GM21390 (cell line): ENCODE measurements at regions not wholly inside any gene's neighbourhood (a gene's known extent, or its start where the extent isn't known, plus 50 kb on each side); places are given as distances from the start of the nearest gene placed in this dataset.
A peak's percentile ranks its signal among the peaks of the same experiment; 100 is the strongest.

Source experiments
- ATAC-seq: cut with Tn5 transposase; IDR thresholded peaks from one replicate; pipeline ENCODE4 v1.9.1; 2021; ENCODE audit not compliant: unreplicated experiment

DNA sequence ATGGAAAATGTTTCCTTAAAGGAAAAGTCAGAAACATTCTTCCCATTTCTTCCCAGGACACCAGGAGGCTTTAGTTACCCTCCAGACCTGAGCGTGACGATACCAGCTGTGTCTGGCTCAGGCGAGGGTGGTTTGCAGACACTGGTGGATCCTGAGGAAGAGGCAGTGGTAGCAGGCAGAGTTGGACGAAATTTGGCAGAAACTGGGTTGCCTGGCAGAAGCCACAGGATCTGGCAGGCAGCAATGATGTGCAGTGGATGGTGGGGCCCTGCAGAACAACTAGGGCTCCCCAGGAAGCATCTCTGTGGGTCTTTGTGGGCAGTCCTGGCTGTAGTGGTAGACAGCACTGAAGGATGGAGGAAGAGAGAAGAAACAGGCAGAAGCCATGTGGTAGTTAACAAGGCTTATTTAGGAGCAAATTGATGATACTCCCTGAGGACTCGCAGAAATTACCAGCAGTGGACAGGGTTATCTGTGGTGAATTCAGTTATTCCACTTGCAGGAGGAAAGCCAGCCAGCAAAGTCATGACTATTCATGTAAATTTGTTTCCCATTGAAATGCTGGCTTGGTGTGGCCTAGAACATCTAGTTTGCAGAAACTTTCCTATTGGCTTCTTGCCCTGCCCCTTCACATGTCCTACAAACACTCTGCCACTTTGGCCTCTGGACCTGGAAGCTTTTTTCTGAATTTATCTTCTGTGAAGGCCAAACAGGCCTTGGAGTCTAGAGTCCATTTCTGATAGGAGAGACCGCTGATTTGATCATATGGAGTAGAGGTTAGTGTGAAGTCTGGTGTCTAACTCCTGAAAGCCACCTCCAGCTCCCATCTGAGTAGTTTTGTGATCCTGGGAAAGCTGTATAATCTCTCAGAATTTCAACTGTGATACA is 212.0 kb downstream of the DMRT2 start:
- ATAC-seq, result no peak

DNA sequence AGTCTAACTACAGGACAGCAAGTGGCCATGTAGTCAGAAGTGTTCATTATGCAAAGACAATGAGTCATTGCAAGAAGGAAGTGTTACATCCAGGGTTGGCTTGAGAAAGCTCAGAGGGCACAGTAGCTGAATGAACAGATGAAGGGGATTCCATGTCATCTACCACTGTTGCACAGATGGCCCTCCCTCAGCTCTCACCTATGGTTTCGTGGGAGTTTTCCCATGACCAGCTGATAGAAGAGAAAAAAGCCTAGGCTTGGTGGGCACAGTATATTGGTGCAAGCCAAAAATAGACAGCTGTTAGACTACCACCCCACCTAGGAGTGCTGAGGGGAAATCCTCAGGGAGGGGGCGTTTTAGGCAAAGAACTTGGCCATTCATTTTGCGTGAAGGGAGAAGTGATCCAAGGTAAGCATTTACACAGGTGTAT is 217.0 kb downstream of the DMRT2 start:
- ATAC-seq, result peak; percentile 72

- ATAC-seq, result no peak
Observed at GRCh38 chr9:1267581-1267980, 217.4 kb downstream of the DMRT2 start.

DNA sequence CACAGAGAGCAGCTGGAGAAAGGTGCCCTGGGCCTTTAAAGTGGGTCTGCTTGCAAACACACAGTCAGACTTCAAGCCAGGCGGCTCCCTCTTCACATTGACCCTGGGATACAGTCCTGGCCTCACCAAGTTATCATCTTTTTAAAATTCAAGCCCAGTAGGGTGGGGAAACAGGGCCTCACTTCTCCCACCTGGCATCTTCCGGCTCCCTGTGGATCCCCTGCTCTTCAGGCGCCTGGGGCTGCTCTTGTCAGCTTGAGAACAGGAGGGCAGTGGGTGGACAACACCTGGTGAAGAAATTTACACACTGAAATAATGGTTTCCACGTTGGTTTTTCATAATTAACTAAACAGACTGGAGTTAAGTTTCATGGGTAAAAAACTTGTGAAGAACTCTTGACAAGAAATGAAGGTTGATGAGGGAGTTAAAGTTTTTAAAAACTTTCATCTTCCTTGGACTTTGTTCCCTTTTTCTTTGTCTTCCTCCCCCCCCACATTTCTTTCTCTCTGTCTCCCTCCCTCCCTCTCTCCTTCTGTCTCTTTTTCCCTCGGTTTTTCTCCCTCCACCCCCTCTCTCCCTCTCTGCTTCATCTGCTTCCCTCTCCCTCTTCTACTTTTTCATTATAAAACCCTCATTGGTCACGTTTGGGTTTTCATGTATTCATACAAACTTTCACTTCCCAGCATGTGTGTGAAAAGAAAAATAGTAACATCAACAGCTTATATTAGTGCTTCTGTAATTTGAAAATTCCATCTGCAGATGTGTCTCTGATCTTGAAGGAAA is 219.6 kb downstream of the DMRT2 start:
- ATAC-seq, result no peak

DNA sequence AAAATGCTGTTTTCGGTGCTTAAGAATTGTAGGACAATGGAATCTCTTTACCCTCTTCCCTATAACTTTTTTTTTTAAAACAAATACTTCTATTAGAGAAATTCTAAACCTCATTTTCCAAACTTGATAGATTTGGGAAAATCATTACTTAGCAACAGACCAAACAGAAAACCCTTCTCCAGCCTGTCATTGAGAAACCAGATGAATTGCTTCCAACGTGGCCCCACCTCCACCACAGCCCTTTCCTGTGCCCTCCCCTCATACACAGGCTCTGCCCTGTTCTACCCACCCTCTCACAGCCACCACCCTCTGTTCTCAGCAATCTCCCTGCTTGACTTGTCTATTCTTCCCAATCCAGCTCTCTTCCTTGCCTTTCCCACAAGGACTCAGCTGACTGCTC is 221.2 kb downstream of the DMRT2 start:
- ATAC-seq, result no peak

GRCh38 chr9:1271786-1272185 is 221.6 kb downstream of the DMRT2 start:
- no peak for ATAC-seq

- ATAC-seq, result no peak
Observed at GRCh38 chr9:1272488-1272887, 222.3 kb downstream of the DMRT2 start.

GRCh38 chr9:1273859-1274258 is 223.7 kb downstream of the DMRT2 start:
- ATAC-seq, result no peak

DNA sequence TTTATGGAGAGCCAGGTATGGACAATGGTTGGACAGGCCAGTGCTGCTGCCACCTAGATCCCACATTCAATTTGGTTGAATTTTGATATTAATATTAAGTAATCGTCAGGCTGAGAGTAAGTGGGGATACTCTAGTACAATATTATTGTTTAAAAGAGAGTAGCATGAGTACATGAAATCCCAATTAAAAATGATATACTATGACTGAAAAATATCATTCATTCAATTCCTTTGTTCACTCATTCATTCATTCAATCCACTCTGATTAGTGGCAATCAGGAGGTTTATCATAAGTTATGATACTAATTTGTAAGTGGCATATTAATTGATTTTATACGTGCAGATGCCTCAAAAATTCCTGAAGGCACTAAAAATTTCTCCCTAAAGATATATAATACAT is 224.2 kb downstream of the DMRT2 start:
- no peak for ATAC-seq

GRCh38 chr9:1276474-1276873 is 226.3 kb downstream of the DMRT2 start:
- ATAC-seq, result no peak

DNA sequence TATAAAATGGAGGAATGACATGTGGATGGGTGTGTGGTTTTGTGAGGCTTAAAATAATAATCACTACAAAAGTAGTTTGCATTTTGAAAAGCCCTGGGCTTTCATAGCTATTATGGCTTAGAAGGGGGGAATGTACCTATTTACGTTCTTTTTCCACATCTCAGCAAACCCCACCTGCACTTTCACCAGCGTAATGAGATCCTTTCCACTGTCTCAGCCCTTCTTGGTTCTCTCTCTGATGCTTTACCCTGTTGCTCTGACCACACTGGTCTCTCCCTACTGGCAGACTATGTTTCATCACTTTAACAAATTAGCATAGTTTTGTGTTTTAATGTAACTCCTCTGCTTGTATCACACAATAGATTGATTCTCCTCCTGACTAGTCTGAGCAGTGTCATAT is 234.6 kb downstream of the DMRT2 start:
- no peak for ATAC-seq

- ATAC-seq, result no peak
Observed at GRCh38 chr9:1285526-1285925, 235.4 kb downstream of the DMRT2 start.

DNA sequence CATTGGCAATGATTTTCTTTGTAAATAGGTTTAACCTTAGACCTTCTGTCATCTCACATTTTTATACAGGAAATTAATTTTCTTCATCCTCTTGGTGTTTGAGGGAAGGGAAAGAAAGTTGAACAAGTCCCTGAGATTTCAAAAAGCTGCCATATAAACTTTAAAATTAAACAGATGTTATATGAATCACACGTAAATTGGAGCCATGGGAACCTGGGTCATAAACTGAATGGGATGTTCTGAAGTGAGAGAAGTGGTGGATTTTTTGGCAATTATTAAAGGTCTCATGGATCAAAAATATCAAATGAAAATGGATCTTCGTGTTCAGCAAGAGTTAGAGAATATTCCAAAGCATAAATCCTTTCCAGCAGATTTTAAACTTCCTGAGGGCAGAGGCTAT is 242.2 kb downstream of the DMRT2 start:
- ATAC-seq, result no peak

DNA sequence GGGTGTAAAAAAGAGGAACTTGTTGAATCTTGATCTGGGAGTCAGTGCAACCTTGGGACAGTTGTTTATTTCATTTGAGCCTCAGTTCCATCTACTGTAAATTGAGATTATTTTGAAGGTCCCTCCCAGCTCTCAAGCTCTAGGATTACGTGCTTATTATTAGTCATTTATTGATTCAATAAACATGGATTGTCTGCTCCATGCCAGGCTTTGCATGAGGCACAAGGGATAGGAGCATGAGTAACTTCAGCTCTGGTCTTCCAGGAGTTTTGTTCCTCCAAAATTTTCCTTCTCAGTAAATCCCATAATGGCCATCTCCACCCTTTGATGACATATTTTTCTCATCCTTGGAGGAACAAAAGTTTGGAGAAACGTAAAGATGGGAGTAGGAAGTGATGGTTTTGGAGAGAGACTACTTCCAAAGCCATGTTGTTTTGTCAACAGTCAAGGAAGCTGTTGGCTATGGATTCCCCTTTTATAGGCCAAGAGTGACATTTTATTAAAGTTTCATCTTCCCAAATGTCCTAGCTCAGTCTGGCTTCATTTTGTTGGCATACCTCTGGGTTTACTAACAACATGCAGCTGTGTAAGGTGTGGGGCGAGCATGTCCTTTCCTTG is 244.6 kb downstream of the DMRT2 start:
- no peak for ATAC-seq

- ATAC-seq, result no peak
Observed at GRCh38 chr9:1296331-1296730, 246.2 kb downstream of the DMRT2 start.

GRCh38 chr9:1298046-1298445 is 247.9 kb downstream of the DMRT2 start:
- ATAC-seq, result no peak

DNA sequence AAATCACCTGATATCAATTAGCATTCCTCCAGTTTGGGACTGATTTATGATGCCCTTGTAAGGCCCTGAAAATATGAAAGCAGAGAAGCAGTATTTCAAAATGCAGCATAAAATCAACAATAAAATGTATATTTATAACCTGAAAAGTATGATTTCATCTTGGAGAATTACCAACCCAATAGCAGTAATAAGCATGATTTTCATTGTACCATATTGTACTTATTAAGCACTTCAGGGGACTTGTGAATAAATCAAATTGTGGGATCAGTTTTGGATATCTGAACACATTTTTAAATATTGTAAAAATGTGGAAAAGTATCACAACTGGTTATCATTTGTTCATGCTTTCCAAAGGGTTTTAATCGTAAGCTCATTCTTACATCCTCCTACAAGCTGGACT is 250.8 kb downstream of the DMRT2 start:
- ATAC-seq, result no peak

- ATAC-seq, result no peak
Observed at GRCh38 chr9:1303932-1304331, 253.8 kb downstream of the DMRT2 start.

- no peak for ATAC-seq
Observed at GRCh38 chr9:1311462-1312042, 261.4 kb downstream of the DMRT2 start.

DNA sequence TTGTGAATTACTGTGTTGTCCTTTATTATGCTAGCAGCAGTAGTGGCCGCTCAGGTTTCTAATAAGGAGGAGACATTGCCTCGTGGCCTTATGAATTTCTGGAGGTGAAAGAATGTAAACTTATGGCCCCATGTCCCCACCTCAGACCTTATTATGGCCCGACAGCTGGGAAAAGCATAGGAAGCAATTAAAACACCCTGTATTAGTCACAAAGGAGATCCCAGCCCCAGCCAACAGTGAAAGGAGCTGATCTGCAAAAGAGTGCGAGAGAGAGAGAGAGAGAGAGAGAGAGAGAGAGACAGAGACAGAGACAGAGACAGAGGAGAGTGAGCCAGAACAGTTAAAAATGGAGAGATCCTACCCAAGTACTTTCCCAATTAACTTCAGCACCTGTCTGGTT is 269.3 kb downstream of the DMRT2 start:
- ATAC-seq, result no peak

DNA sequence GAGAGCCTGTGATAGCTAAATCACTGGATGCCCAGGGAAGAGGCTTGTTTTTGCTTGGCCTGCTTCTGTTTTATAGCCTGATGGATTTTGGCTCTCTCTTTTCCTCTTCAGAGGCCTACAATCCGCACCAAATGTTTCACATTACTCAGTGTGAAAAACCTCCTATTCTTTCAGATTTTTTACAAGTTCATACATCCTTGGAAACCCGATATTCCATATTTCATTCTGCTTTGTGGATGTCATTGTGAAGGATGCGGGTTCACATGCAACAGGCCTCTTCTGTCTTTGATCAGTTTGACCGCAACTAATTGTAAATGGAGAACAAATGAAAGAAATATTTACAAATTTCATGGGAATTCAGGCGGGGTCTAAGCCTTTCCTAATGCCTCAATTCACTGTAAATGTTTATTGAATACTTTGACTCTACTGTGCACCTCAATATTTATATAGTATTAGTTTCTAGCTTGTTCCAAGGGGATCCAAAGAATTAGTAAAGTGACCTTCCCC is 269.9 kb downstream of the DMRT2 start:
- no peak for ATAC-seq
